Vagina (tissue), 2 donors: ENCODE measurements at regions not wholly inside any gene's neighbourhood (a gene's known extent, or its start where the extent isn't known, plus 50 kb on each side); places are given as distances from the start of the nearest gene placed in this dataset.

ENCODE experiments used
- DNase-seq, 2 donors: peaks; one replicate each; pipeline ENCODE4 v3.0.0-alpha.2; 2017; ENCODE audit errors: extremely low spot score in 2 of 2
- H3K27ac ChIP-seq: fragments of 200-600 bp; sonication (generic); one replicate; pipeline ENCODE4 v1.5.1; 2019
- H3K27me3 ChIP-seq: fragments of 200-600 bp; sonication (generic); one replicate; pipeline ENCODE4 v1.5.1; 2019
- H3K36me3 ChIP-seq, 2 donors: fragments of 200-600 bp; sonication (generic); one replicate each; pipeline ENCODE4 v1.5.1; 2017 to 2019
- H3K4me1 ChIP-seq: fragments of 200-600 bp; sonication (generic); one replicate; pipeline ENCODE4 v1.5.1; 2019
- H3K4me3 ChIP-seq, 2 donors: fragments of 200-600 bp; sonication (generic); 1 replicate in 1 of 2; 2 replicates in 1 of 2; pipeline ENCODE4 v1.5.1; 2016 to 2019
- H3K9me3 ChIP-seq: fragments of 200-600 bp; sonication (generic); one replicate; pipeline ENCODE4 v1.5.1; 2019
- CTCF ChIP-seq, 3 experiments: fragments of 450-650 bp in 2 of 3; fragments of 200-600 bp in 1 of 3; sonication (generic) in 1 of 3; IDR thresholded peaks; one replicate each; pipeline ENCODE4 v1.5.1; 2017 to 2019; ENCODE audit warnings: antibody characterized with exemption in 3 of 3, mild to moderate bottlenecking in 2 of 3, moderate library complexity in 2 of 3
- POLR2A ChIP-seq, 2 donors: fragments of 450-650 bp; IDR thresholded peaks; one replicate each; pipeline ENCODE4 v1.6.1; 2017; ENCODE audit warnings: antibody characterized with exemption in 2 of 2, mild to moderate bottlenecking in 2 of 2, moderate library complexity in 2 of 2
- POLR2AphosphoS5 ChIP-seq, 2 donors: sonication (generic); formaldehyde crosslinking; IDR thresholded peaks; one replicate each; pipeline ENCODE4 v1.9.0; 2017; ENCODE audit warnings: antibody characterized with exemption in 2 of 2, mild to moderate bottlenecking in 2 of 2, low read depth in 1 of 2; ENCODE audit not compliant: insufficient read depth in 1 of 2
- intact Hi-C: fragments of 100-400 bp; cut with DNase I; formaldehyde crosslinking; loops from one replicate; pipeline ENCODE4 v1.15.1; 2023

- Histone ChIP-seq H3K4me3 (no peak overlapping the region), H3K27me3 (no peaks in the 10 kb centered on the region), H3K36me3 (no peaks in the 10 kb centered on the region), H3K27ac (no peak overlapping the region), H3K4me1 (peaks cover 6% of the 10 kb centered on the region), H3K9me3 (no peaks in the 10 kb centered on the region)
- DNase-seq: peak in 1 of 2 donors; percentile 13
- intact Hi-C loops: no loop called here
- TF ChIP-seq POLR2AphosphoS5 (IDR thresholded peaks at IDR 0.05; ENCODE audit: insufficient read depth in 1 of 2, low read depth in 1 of 2) (no peak), POLR2A (IDR thresholded peaks at IDR 0.05) (no peak), CTCF (IDR thresholded peaks at IDR 0.05) (no peak)
These were observed 58.6 kb upstream of the HMGXB4 start for GRCh38 chr22:35198738-35199137.

GRCh38 chr22:35202376-35202775 is 54.9 kb upstream of the HMGXB4 start:
- intact Hi-C loops: no loop called here
- peak in 1 of 2 donors; percentile 11 for DNase-seq
- TF ChIP-seq POLR2A (IDR thresholded peaks at IDR 0.05) (no peak), CTCF (IDR thresholded peaks at IDR 0.05) (no peak), POLR2AphosphoS5 (IDR thresholded peaks at IDR 0.05; ENCODE audit: insufficient read depth in 1 of 2, low read depth in 1 of 2) (no peak)
- no peaks in the 10 kb centered on the region for H3K27me3 ChIP-seq
- no peaks in the 10 kb centered on the region for H3K4me1 ChIP-seq
- no peaks in the 10 kb centered on the region for H3K9me3 ChIP-seq
- no peaks in the 10 kb centered on the region for H3K36me3 ChIP-seq
- no peak overlapping the region for H3K4me3 ChIP-seq
- H3K27ac ChIP-seq: no peak overlapping the region

- DNase-seq: no peak
- H3K36me3 ChIP-seq: no peaks in the 10 kb centered on the region
- H3K4me1 ChIP-seq: no peaks in the 10 kb centered on the region
- no peaks in the 10 kb centered on the region for H3K9me3 ChIP-seq
- intact Hi-C loops: no loop called here
- TF ChIP-seq POLR2AphosphoS5 (IDR thresholded peaks at IDR 0.05; ENCODE audit: insufficient read depth in 1 of 2, low read depth in 1 of 2): no peak
- TF ChIP-seq CTCF (IDR thresholded peaks at IDR 0.05): no peak
- TF ChIP-seq POLR2A (IDR thresholded peaks at IDR 0.05): no peak
- no peak overlapping the region for H3K4me3 ChIP-seq
- no peaks in the 10 kb centered on the region for H3K27me3 ChIP-seq
- no peak overlapping the region for H3K27ac ChIP-seq
These were observed 53.7 kb upstream of the HMGXB4 start for GRCh38 chr22:35203583-35203982.

- no peaks in the 10 kb centered on the region for H3K4me1 ChIP-seq
- peak; percentile 5 to 28 for DNase-seq
- intact Hi-C loops: no loop called here
- TF ChIP-seq CTCF (IDR thresholded peaks at IDR 0.05): no peak
- TF ChIP-seq POLR2AphosphoS5 (IDR thresholded peaks at IDR 0.05; ENCODE audit: insufficient read depth in 1 of 2, low read depth in 1 of 2): no peak
- no peak for TF ChIP-seq POLR2A (IDR thresholded peaks at IDR 0.05)
- no peaks in the 10 kb centered on the region for H3K9me3 ChIP-seq
- H3K36me3 ChIP-seq: no peaks in the 10 kb centered on the region
- no peak overlapping the region for H3K27ac ChIP-seq
- no peaks in the 10 kb centered on the region for H3K27me3 ChIP-seq
- H3K4me3 ChIP-seq: no peak overlapping the region
These were observed 52.2 kb upstream of the HMGXB4 start for GRCh38 chr22:35204807-35205775.

GRCh38 chr22:35205961-35206360 is 51.3 kb upstream of the HMGXB4 start:
- H3K4me3 ChIP-seq: no peak overlapping the region
- intact Hi-C loops: no loop called here
- no peaks in the 10 kb centered on the region for H3K4me1 ChIP-seq
- no peak for DNase-seq
- no peak overlapping the region for H3K27ac ChIP-seq
- H3K9me3 ChIP-seq: no peaks in the 10 kb centered on the region
- TF ChIP-seq POLR2AphosphoS5 (IDR thresholded peaks at IDR 0.05; ENCODE audit: insufficient read depth in 1 of 2, low read depth in 1 of 2) (no peak), POLR2A (IDR thresholded peaks at IDR 0.05) (no peak), CTCF (IDR thresholded peaks at IDR 0.05) (no peak)
- no peaks in the 10 kb centered on the region for H3K36me3 ChIP-seq
- H3K27me3 ChIP-seq: no peaks in the 10 kb centered on the region
